H1 (cell line): ENCODE measurements at regions not wholly inside any gene's neighbourhood (a gene's known extent, or its start where the extent isn't known, plus 50 kb on each side); places are given as distances from the start of the nearest gene placed in this dataset.

Experiments
- CREB1 ChIP-seq: IDR thresholded peaks from 2 replicates; pipeline ENCODE4 v1.6.1; 2012; ENCODE audit warnings: inconsistent platforms
- KDM4A ChIP-seq: IDR thresholded peaks from one replicate; pipeline ENCODE4 v1.7.1; 2012; ENCODE audit warnings: low read depth, mild to moderate bottlenecking, moderate library complexity, low read length, inconsistent platforms; ENCODE audit not compliant: severe bottlenecking
- SUZ12 ChIP-seq: fragments of 200-600 bp; sonication (generic); IDR thresholded peaks from 2 replicates; pipeline ENCODE4 v1.6.1; 2012; ENCODE audit warnings: mild to moderate bottlenecking, inconsistent platforms, low read length, moderate library complexity, mixed read lengths

- TF ChIP-seq CREB1 (no peak), SUZ12 (no peak), KDM4A (no peak)
These were observed 897.4 kb downstream of the CENPC start (continued) for GRCh38 chr4:66647926-66648325.
